Stomach (tissue), 8 donors: ENCODE measurements at regions not wholly inside any gene's neighbourhood (a gene's known extent, or its start where the extent isn't known, plus 50 kb on each side); places are given as distances from the start of the nearest gene placed in this dataset.

Experiments
- DNase-seq, 2 donors: peaks; one replicate each; pipeline versions ENCODE4 v3.0.0 to v3.0.0-alpha.2; 2013 to 2019
- H3K27ac ChIP-seq, 5 donors: fragments of 200-600 bp in 4 of 5; sonication (generic) in 4 of 5; one replicate each; pipeline ENCODE4 v1.5.1; 2013 to 2019; ENCODE audit warnings: mild to moderate bottlenecking in 1 of 5, moderate library complexity in 1 of 5
- H3K27me3 ChIP-seq, 3 donors: fragments of 200-600 bp; sonication (generic); one replicate each; pipeline ENCODE4 v1.5.1; 2017 to 2019; ENCODE audit warnings: mixed run types in 1 of 3
- H3K36me3 ChIP-seq, 4 donors: fragments of 200-600 bp; sonication (generic); 1 replicate in 3 of 4; 2 replicates in 1 of 4; pipeline ENCODE4 v1.5.1; 2016 to 2019
- H3K4me1 ChIP-seq, 4 donors: fragments of 200-600 bp; sonication (generic); one replicate each; pipeline ENCODE4 v1.5.1; 2016 to 2019
- H3K4me3 ChIP-seq, 4 donors: fragments of 200-600 bp; sonication (generic) in 3 of 4; one replicate each; pipeline ENCODE4 v1.5.1; 2016 to 2019; ENCODE audit warnings: mild to moderate bottlenecking in 1 of 4
- H3K9me3 ChIP-seq, 4 donors: fragments of 200-600 bp; sonication (generic); one replicate each; pipeline ENCODE4 v1.5.1; 2016 to 2019
- EP300 ChIP-seq: sonication (generic); formaldehyde crosslinking; IDR thresholded peaks from one replicate; pipeline ENCODE4 v1.6.1; 2017; ENCODE audit warnings: antibody characterized with exemption
- POLR2A ChIP-seq, 4 donors: fragments of 450-650 bp; IDR thresholded peaks; one replicate each; pipeline ENCODE4 v1.6.1; 2016; ENCODE audit warnings: antibody characterized with exemption in 4 of 4, control low read depth in 2 of 4, mild to moderate bottlenecking in 1 of 4, moderate library complexity in 1 of 4
- POLR2AphosphoS5 ChIP-seq, 3 donors: sonication (generic); formaldehyde crosslinking; IDR thresholded peaks; one replicate each; pipeline ENCODE4 v1.6.1; 2016; ENCODE audit warnings: antibody characterized with exemption in 3 of 3
- WGBS, 5 donors: extraction: QIAGEN DNeasy Blood & Tissue Kit in 3 of 5; methylation state at CpG; one replicate each; pipeline versions ENCODE4 v1.1.5 to v1.1.7; 2013 to 2018; 5-methylcytosine and 5-hydroxymethylcytosine counted together
- intact Hi-C: fragments of 100-400 bp; cut with DNase I; formaldehyde crosslinking; loops from one replicate; pipeline ENCODE4 v1.15.1; 2023; ENCODE audit warnings: low total_unique reads
- TF ChIP-seq, protein P1 (sequence below), 7 experiments: fragments of 450-650 bp in 4 of 7; fragments of 200-600 bp in 3 of 7; sonication (generic) in 3 of 7; IDR thresholded peaks; one replicate each; pipeline ENCODE4 v1.5.1; 2016 to 2019; ENCODE audit warnings: antibody characterized with exemption in 7 of 7, control low read depth in 2 of 7, mild to moderate bottlenecking in 1 of 7
- donor health status: healthy with polysubstance abuse.
- donor health status: Bipolar disorder and iron deficiency.
- donor health status: healthy.

DNA sequence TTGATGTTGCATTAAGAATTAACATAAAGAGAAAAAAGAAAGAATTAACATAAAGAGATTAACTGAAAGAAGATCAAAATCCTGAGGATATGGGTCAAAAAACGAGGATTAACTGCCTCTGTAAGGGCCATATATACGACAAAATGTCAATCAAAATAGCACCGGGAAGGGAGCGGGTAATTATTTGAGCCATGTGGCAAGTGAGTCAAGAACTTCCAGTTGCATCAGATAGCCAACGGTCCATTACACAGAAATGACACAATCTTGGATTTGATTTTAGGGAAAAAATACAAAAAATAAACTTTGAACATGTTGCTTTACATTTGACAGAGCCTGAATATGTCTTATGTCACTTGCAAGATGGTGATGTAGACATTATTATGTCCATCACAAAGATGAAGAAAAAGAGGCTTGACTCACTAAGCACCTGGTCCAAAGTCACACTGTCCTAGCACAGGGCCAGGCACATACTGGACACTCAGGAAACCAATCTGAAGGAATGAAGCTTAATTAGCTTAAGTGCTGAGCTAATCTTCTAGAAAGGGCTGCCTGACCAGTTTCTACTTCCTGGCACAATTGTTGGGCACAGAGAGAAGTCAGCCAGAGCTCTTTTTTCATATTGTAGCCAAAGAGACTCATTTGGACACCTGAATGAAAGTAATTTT lies 273.2 kb upstream of the PAPPA start:
- 65 to 70% (median 67%) methylated on average over 5 of the region's 5 CpGs for WGBS, 5 donors
- Histone ChIP-seq H3K9me3 (peaks cover 0 to 6% (median 0%) of the 10 kb centered on the region in 4 donors), H3K36me3 (no peaks in the 10 kb centered on the region), H3K27ac (no peak overlapping the region), H3K4me1 (no peaks in the 10 kb centered on the region), H3K4me3 (no peak overlapping the region), H3K27me3 (peaks cover 0 to 6% (median 0%) of the 10 kb centered on the region in 3 donors)
- TF ChIP-seq, protein P1, sequence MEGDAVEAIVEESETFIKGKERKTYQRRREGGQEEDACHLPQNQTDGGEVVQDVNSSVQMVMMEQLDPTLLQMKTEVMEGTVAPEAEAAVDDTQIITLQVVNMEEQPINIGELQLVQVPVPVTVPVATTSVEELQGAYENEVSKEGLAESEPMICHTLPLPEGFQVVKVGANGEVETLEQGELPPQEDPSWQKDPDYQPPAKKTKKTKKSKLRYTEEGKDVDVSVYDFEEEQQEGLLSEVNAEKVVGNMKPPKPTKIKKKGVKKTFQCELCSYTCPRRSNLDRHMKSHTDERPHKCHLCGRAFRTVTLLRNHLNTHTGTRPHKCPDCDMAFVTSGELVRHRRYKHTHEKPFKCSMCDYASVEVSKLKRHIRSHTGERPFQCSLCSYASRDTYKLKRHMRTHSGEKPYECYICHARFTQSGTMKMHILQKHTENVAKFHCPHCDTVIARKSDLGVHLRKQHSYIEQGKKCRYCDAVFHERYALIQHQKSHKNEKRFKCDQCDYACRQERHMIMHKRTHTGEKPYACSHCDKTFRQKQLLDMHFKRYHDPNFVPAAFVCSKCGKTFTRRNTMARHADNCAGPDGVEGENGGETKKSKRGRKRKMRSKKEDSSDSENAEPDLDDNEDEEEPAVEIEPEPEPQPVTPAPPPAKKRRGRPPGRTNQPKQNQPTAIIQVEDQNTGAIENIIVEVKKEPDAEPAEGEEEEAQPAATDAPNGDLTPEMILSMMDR (IDR thresholded peaks at IDR 0.05) = no peak
- TF ChIP-seq POLR2AphosphoS5 (IDR thresholded peaks at IDR 0.05) (no peak), EP300 (no peak), POLR2A (IDR thresholded peaks at IDR 0.05) (no peak)
- intact Hi-C loops = no loop called here
- DNase-seq = no peak

GRCh38 chr9:115882911-115883310 lies 270.7 kb upstream of the PAPPA start:
- Histone ChIP-seq H3K36me3 (no peaks in the 10 kb centered on the region), H3K27ac (no peak overlapping the region), H3K27me3 (peaks cover 0 to 3% (median 0%) of the 10 kb centered on the region in 3 donors), H3K4me3 (no peak overlapping the region), H3K4me1 (no peaks in the 10 kb centered on the region), H3K9me3 (no peaks in the 10 kb centered on the region)
- no peak for DNase-seq
- intact Hi-C loops = no loop called here
- TF ChIP-seq EP300 (no peak), POLR2AphosphoS5 (IDR thresholded peaks at IDR 0.05) (no peak), POLR2A (IDR thresholded peaks at IDR 0.05) (no peak)
- TF ChIP-seq, protein P1 (IDR thresholded peaks at IDR 0.05) = no peak

DNA sequence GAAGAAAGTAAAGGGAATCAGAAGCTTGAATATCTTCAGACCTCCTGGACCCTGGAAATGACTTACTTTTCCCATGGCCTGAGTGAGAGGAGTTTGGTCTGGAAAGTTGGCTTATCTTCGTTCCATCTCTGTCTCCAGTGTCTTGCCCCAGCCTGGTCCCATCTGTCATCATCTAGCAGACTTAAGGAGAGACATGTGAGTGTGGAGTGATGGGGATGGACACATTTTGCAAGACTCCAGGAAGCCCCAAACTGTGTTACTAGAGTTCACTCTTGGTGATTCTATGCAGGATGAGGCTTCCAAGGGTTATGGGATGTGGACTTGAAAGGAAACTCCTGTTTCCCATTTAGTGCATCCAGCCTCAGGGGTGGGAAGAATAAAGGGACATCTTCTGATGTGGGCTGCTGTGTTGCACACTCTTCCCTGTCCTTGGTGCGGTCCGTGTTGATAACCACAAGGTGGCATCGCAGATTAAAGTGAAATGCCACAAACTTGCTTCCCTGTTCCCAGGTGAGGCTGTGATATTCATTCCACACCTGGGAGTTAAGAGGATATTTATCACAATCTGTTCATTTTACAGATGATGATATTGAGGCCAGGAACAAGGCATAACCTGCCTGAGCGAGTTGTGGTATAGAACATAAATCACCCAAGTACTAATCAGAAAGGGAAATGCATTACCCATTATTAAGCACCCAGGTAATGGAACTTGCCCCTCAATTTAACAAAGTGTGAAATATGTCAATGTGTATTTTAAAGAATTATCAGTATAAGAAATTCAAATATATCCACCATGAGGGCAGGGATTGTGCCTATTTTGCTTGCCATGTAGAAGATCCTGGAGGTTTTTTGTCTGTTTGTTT lies 269.9 kb upstream of the PAPPA start:
- peak; percentile 39 to 63 for DNase-seq
- TF ChIP-seq, protein P1 (IDR thresholded peaks at IDR 0.05) = peak in 4 of 7 experiments; percentile 20 to 48 (median 36)
- no peak for TF ChIP-seq POLR2AphosphoS5 (IDR thresholded peaks at IDR 0.05)
- intact Hi-C loops = no loop called here

DNA sequence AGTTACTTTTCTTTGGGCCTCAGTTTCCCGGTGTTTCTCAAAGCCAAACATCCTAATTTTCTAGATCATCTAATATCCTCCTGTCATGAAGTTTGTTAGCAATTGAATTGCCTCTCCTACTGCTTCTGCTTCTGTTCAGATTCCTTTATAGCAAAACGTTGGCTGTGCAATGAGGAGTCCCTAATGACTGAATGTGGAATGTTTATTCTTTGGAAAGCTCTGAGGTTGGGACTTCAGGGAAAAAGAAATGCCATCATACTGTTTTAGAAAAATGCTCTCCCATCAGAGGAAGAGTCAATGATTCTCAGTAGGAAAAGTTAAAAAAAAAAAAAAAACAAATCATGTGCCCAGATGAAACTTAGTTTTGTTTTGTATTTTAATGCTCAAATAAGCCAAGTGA lies 268.7 kb upstream of the PAPPA start:
- Histone ChIP-seq H3K9me3 (no peaks in the 10 kb centered on the region), H3K27me3 (no peaks in the 10 kb centered on the region), H3K4me1 (no peaks in the 10 kb centered on the region), H3K36me3 (no peaks in the 10 kb centered on the region), H3K27ac (no peak overlapping the region), H3K4me3 (no peak overlapping the region)
- TF ChIP-seq EP300 (no peak), POLR2AphosphoS5 (IDR thresholded peaks at IDR 0.05) (no peak), POLR2A (IDR thresholded peaks at IDR 0.05) (no peak)
- TF ChIP-seq, protein P1 (IDR thresholded peaks at IDR 0.05) = no peak
- DNase-seq = no peak
- WGBS, 5 donors = 38 to 46% (median 42%) methylated on average over 2 of the region's 2 CpGs
- intact Hi-C loops = no loop called here

More for the DNA sequence above, 269.9 kb upstream of the PAPPA start:
- no peaks in the 10 kb centered on the region for H3K27me3 ChIP-seq
- H3K27ac ChIP-seq = no peak overlapping the region
- no peaks in the 10 kb centered on the region for H3K36me3 ChIP-seq
- H3K4me3 ChIP-seq = no peak overlapping the region
- H3K9me3 ChIP-seq = no peaks in the 10 kb centered on the region
- WGBS, 5 donors = 22 to 28% (median 24%) methylated on average over 5 of the region's 5 CpGs
- no peaks in the 10 kb centered on the region for H3K4me1 ChIP-seq
